DND-41 (cell line): ENCODE measurements at regions not wholly inside any gene's neighbourhood (a gene's known extent, or its start where the extent isn't known, plus 50 kb on each side); places are given as distances from the start of the nearest gene placed in this dataset.

ENCODE experiments used
- ATAC-seq: fragments of 200-7000 bp; cut with Tn5 transposase; 3 replicates; pipeline ENCODE4 v1.9.1; 2021; ENCODE audit warnings: low read depth; ENCODE audit not compliant: insufficient read depth
- DNase-seq: peaks from one replicate; pipeline ENCODE4 v3.0.0-alpha.2; 2020
- H2AFZ ChIP-seq: 2 replicates; pipeline ENCODE4 v1.6.0; 2012; ENCODE audit warnings: low read depth, low read length
- H3K27ac ChIP-seq: 2 replicates; pipeline ENCODE4 v1.5.1; 2012; ENCODE audit warnings: low read length, inconsistent platforms
- H3K27me3 ChIP-seq: fragments of 200-600 bp; sonication (generic); 2 replicates; pipeline ENCODE4 v1.6.0; 2012; ENCODE audit warnings: low read length, mild to moderate bottlenecking, inconsistent platforms; ENCODE audit not compliant: insufficient read depth, poor library complexity
- H3K36me3 ChIP-seq: 2 replicates; pipeline ENCODE4 v1.5.1; 2012; ENCODE audit warnings: low read length, inconsistent platforms; ENCODE audit not compliant: insufficient read depth
- H3K4me1 ChIP-seq: 2 replicates; pipeline ENCODE4 v1.5.1; 2012; ENCODE audit warnings: mild to moderate bottlenecking, low read length; ENCODE audit not compliant: insufficient read depth
- H3K4me2 ChIP-seq: 2 replicates; pipeline ENCODE4 v1.6.0; 2012; ENCODE audit warnings: mild to moderate bottlenecking, moderate library complexity, low read length, inconsistent platforms; ENCODE audit not compliant: insufficient read depth
- H3K4me3 ChIP-seq, 2 experiments: fragments of 200-600 bp in 1 of 2; shearing (Covaris generic) in 1 of 2; 2 replicates each; pipeline ENCODE4 v1.5.1; 2012 to 2016; ENCODE audit warnings: inconsistent platforms in 2 of 2, low read length in 2 of 2, mild to moderate bottlenecking in 2 of 2, low read depth in 1 of 2, moderate library complexity in 1 of 2
- H3K79me2 ChIP-seq: 2 replicates; pipeline ENCODE4 v1.6.0; 2012; ENCODE audit warnings: low read length, inconsistent platforms; ENCODE audit not compliant: insufficient read depth
- H3K9ac ChIP-seq: 2 replicates; pipeline ENCODE4 v1.6.0; 2012; ENCODE audit warnings: low read depth, mild to moderate bottlenecking, inconsistent platforms, low read length, moderate library complexity
- H3K9me3 ChIP-seq: 2 replicates; pipeline ENCODE4 v1.5.1; 2012; ENCODE audit warnings: low read length, moderate library complexity, mild to moderate bottlenecking, inconsistent platforms; ENCODE audit not compliant: insufficient read depth, severe bottlenecking
- H4K20me1 ChIP-seq: 2 replicates; pipeline ENCODE4 v1.6.0; 2012; ENCODE audit warnings: low read length; ENCODE audit not compliant: insufficient read depth
- CTCF ChIP-seq: IDR thresholded peaks from 2 replicates; pipeline ENCODE4 v1.5.1; 2012; ENCODE audit warnings: borderline replicate concordance, low read length, moderate library complexity, mild to moderate bottlenecking; ENCODE audit not compliant: poor library complexity, severe bottlenecking; ENCODE audit errors: extremely low read depth
- EZH2 ChIP-seq: IDR thresholded peaks from 3 replicates; pipeline ENCODE4 v1.6.1; 2012; ENCODE audit warnings: borderline replicate concordance, low read depth, mild to moderate bottlenecking, moderate library complexity, low read length, inconsistent platforms; ENCODE audit not compliant: severe bottlenecking

- Histone ChIP-seq H4K20me1 (no peaks in the 10 kb centered on the region), H3K27me3 (no peaks in the 10 kb centered on the region), H3K9me3 (no peaks in the 10 kb centered on the region), H3K4me1 (no peaks in the 10 kb centered on the region), H2AFZ (no peak overlapping the region), H3K36me3 (no peaks in the 10 kb centered on the region), H3K4me2 (no peak overlapping the region), H3K4me3 (no peak overlapping the region), H3K9ac (no peak overlapping the region), H3K79me2 (no peaks in the 10 kb centered on the region), H3K27ac (no peak overlapping the region)
- TF ChIP-seq EZH2 (no peak), CTCF (no peak)
- DNase-seq: no peak
- ATAC-seq: no peak
These were observed 461.6 kb upstream of the ISX start for GRCh38 chr22:34604312-34604711.

GRCh38 chr22:34608106-34608505 is 457.9 kb upstream of the ISX start:
- H4K20me1 ChIP-seq: no peaks in the 10 kb centered on the region
- no peaks in the 10 kb centered on the region for H3K9me3 ChIP-seq
- no peaks in the 10 kb centered on the region for H3K79me2 ChIP-seq
- H3K36me3 ChIP-seq: no peaks in the 10 kb centered on the region
- H3K4me2 ChIP-seq: no peak overlapping the region
- no peak overlapping the region for H3K27ac ChIP-seq
- DNase-seq: no peak
- H3K4me1 ChIP-seq: no peaks in the 10 kb centered on the region
- ATAC-seq: no peak
- no peak overlapping the region for H3K9ac ChIP-seq
- H3K27me3 ChIP-seq: no peaks in the 10 kb centered on the region
- no peak for TF ChIP-seq EZH2
- no peak for TF ChIP-seq CTCF
- H2AFZ ChIP-seq: no peak overlapping the region
- H3K4me3 ChIP-seq: no peak overlapping the region

GRCh38 chr22:34608540-34609115 is 457.3 kb upstream of the ISX start:
- Histone ChIP-seq H2AFZ (no peak overlapping the region), H3K36me3 (no peaks in the 10 kb centered on the region)

More at GRCh38 chr22:34608540-34609115, 457.3 kb upstream of the ISX start:
- ATAC-seq (no peak), DNase-seq (no peak)
- no peak overlapping the region for H3K4me2 ChIP-seq
- no peaks in the 10 kb centered on the region for H3K27me3 ChIP-seq
- H4K20me1 ChIP-seq: no peaks in the 10 kb centered on the region
- no peaks in the 10 kb centered on the region for H3K9me3 ChIP-seq
- TF ChIP-seq CTCF (no peak), EZH2 (no peak)
- no peaks in the 10 kb centered on the region for H3K79me2 ChIP-seq
- no peak overlapping the region for H3K27ac ChIP-seq
- H3K4me1 ChIP-seq: no peaks in the 10 kb centered on the region
- no peak overlapping the region for H3K9ac ChIP-seq
- no peak overlapping the region for H3K4me3 ChIP-seq
